Ovary (tissue), 7 donors: ENCODE measurements at regions not wholly inside any gene's neighbourhood (a gene's known extent, or its start where the extent isn't known, plus 50 kb on each side); places are given as distances from the start of the nearest gene placed in this dataset.

ENCODE experiments used
- DNase-seq, 5 donors: peaks; one replicate each; pipeline ENCODE4 v3.0.0-alpha.2; 2019 to 2020
- H3K27ac ChIP-seq, 2 donors: fragments of 200-600 bp; one replicate each; pipeline versions ENCODE4 v1.5.1 to v1.8.0; 2019 to 2022
- H3K27me3 ChIP-seq: fragments of 200-600 bp; one replicate; pipeline ENCODE4 v1.8.0; 2022
- H3K36me3 ChIP-seq: fragments of 200-600 bp; sonication (generic); one replicate; pipeline ENCODE4 v1.5.1; 2019
- H3K4me1 ChIP-seq: one replicate; pipeline ENCODE4 v1.8.1; 2013; ENCODE audit warnings: mild to moderate bottlenecking, moderate library complexity; ENCODE audit not compliant: insufficient read depth
- H3K4me3 ChIP-seq: fragments of 200-600 bp; sonication (generic); one replicate; pipeline ENCODE4 v1.5.1; 2017
- H3K9me3 ChIP-seq, 2 donors: fragments of 200-600 bp in 1 of 2; sonication (generic) in 1 of 2; one replicate each; pipeline versions ENCODE4 v1.5.1 to v1.8.1; 2013 to 2019; ENCODE audit warnings: mild to moderate bottlenecking in 1 of 2, moderate library complexity in 1 of 2
- EP300 ChIP-seq: sonication (generic); formaldehyde crosslinking; IDR thresholded peaks from one replicate; pipeline ENCODE4 v1.6.1; 2017; ENCODE audit warnings: antibody characterized with exemption
- POLR2A ChIP-seq: fragments of 450-650 bp; IDR thresholded peaks from one replicate; pipeline ENCODE4 v1.6.1; 2017; ENCODE audit warnings: antibody characterized with exemption, mild to moderate bottlenecking, moderate library complexity
- WGBS, 3 donors: extraction: QIAGEN DNeasy Blood & Tissue Kit in 1 of 3; methylation state at CpG; one replicate each; pipeline versions ENCODE4 v1.1.5 to v1.1.7; 2013 to 2017; 5-methylcytosine and 5-hydroxymethylcytosine counted together
- intact Hi-C, 4 donors: fragments of 100-400 bp; cut with DNase I; formaldehyde crosslinking; loops; one replicate each; pipeline versions ENCODE4 v1.11.0 to v1.15.1; 2022 to 2023
- TF ChIP-seq, protein P1 (sequence below), 3 donors: fragments of 450-650 bp in 2 of 3; fragments of 200-600 bp in 1 of 3; IDR thresholded peaks; one replicate each; pipeline versions ENCODE4 v1.5.1 to v1.8.0; 2016 to 2022; ENCODE audit warnings: antibody characterized with exemption in 3 of 3, mild to moderate bottlenecking in 1 of 3
- donor health status: DM: no; HTN: no; CAD: no; lungs with moderate emphysema.
- donor health status: DM: no; HTN: no; CAD: no.
- donor health status: Bipolar disorder and iron deficiency.
- donor health status: DM: no; HTN: no; CAD: no.
- donor health status: DM: yes; HTN: yes; CAD: no.

DNA sequence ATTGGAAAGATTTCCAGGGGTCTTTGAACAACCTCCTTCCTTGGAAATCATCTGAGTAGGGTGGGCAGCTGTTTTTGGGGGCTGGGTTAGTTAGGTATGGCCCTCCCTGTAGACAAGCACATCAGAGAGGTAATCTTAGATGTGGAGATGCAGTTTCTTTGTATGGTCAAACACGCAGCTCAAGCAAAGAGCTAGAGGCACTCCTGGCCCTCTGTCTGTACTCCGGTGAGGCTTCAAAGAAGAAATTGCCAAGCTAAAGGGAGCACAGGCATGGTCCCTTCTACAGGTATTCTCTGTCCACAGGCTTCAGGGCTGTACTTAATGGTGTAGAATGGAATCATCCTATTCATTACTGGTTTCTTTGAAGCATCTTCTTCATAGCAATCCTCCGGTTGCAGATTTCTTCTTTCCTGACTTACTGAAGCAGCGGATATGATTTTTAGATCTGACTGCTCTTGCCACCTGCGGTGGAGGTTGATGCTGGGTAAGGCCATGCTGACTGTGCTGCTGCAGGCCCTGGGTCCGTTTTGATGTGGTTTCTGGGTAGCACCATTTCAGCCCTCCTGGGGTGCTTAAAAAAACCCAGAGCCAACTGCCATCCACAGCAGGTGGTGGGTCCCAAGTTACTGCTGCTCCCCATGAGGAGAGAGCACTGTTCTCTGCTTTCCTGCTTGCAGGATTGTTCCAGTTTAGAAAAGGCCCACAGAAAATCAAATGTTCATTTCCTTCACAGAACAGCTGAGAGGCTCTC lies 318.9 kb upstream of the GATB start:
- no peak overlapping the region for H3K27ac ChIP-seq
- TF ChIP-seq POLR2A = no peak
- TF ChIP-seq EP300 = no peak
- TF ChIP-seq, protein P1, sequence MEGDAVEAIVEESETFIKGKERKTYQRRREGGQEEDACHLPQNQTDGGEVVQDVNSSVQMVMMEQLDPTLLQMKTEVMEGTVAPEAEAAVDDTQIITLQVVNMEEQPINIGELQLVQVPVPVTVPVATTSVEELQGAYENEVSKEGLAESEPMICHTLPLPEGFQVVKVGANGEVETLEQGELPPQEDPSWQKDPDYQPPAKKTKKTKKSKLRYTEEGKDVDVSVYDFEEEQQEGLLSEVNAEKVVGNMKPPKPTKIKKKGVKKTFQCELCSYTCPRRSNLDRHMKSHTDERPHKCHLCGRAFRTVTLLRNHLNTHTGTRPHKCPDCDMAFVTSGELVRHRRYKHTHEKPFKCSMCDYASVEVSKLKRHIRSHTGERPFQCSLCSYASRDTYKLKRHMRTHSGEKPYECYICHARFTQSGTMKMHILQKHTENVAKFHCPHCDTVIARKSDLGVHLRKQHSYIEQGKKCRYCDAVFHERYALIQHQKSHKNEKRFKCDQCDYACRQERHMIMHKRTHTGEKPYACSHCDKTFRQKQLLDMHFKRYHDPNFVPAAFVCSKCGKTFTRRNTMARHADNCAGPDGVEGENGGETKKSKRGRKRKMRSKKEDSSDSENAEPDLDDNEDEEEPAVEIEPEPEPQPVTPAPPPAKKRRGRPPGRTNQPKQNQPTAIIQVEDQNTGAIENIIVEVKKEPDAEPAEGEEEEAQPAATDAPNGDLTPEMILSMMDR (IDR thresholded peaks at IDR 0.05) = no peak
- WGBS, 3 donors = 82 to 94% (median 92%) methylated on average over 6 of the region's 6 CpGs
- no peaks in the 10 kb centered on the region for H3K36me3 ChIP-seq
- no peaks in the 10 kb centered on the region for H3K27me3 ChIP-seq
- intact Hi-C loops = no loop called here
- no peaks in the 10 kb centered on the region for H3K9me3 ChIP-seq
- DNase-seq = no peak
- no peaks in the 10 kb centered on the region for H3K4me1 ChIP-seq
- H3K4me3 ChIP-seq = no peak overlapping the region

DNA sequence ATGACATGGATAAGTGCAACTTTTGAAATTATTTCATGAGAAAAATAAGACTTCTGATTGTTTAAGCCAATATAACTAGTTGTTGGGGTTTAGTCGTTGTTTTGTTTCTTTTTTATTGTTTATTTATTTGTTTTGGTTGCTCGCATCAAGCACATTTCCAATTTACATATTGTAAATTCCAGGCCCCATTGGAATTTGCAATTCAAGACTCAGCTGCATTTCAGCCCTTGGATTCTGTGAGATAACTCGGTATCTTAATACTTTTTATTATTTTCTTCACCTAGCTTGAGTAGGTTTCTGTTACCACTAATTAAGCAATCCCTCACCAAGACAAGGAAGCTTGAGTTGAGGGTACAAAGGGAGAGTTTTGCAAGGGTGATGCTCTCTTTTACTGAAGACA lies 318.3 kb upstream of the GATB start:
- intact Hi-C loops = no loop called here
- no peaks in the 10 kb centered on the region for H3K9me3 ChIP-seq
- H3K27ac ChIP-seq = no peak overlapping the region
- no peaks in the 10 kb centered on the region for H3K27me3 ChIP-seq
- no peaks in the 10 kb centered on the region for H3K36me3 ChIP-seq
- WGBS, 3 donors = 82 to 86% (median 86%) methylated on average over 3 of the region's 3 CpGs
- no peak for TF ChIP-seq POLR2A
- TF ChIP-seq, protein P1 (IDR thresholded peaks at IDR 0.05) = no peak
- no peak for TF ChIP-seq EP300
- no peak for DNase-seq
- H3K4me3 ChIP-seq = no peak overlapping the region
- no peaks in the 10 kb centered on the region for H3K4me1 ChIP-seq

DNA sequence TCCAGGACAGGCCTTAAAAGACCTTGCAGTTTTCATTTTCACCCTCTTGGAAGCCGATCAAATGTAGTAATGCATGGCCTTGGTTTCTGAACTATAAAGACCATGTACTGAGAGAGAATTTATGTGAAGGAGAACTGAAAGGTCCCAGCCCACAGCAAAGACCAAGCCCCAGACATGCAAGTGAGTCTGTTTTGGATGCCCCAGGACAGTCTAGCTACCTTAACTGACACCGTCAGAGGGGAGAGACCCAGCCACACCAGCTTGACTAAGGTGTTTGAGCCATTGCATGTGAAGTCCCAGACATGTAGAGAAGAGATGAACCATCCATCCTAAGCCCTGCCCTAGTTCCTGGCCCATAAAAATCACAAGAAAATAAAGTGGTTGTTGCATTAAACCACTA lies 316.8 kb upstream of the GATB start:
- WGBS, 3 donors = 92 to 94% (median 93%) methylated on average over 2 of the region's 2 CpGs
- intact Hi-C loops = no loop called here
- Histone ChIP-seq H3K27me3 (no peaks in the 10 kb centered on the region), H3K4me1 (peaks cover 2% of the 10 kb centered on the region), H3K4me3 (no peak overlapping the region), H3K36me3 (no peaks in the 10 kb centered on the region), H3K9me3 (no peaks in the 10 kb centered on the region), H3K27ac (no peak overlapping the region)
- DNase-seq = no peak
- TF ChIP-seq EP300 = no peak
- no peak for TF ChIP-seq POLR2A
- TF ChIP-seq, protein P1 (IDR thresholded peaks at IDR 0.05) = no peak

DNA sequence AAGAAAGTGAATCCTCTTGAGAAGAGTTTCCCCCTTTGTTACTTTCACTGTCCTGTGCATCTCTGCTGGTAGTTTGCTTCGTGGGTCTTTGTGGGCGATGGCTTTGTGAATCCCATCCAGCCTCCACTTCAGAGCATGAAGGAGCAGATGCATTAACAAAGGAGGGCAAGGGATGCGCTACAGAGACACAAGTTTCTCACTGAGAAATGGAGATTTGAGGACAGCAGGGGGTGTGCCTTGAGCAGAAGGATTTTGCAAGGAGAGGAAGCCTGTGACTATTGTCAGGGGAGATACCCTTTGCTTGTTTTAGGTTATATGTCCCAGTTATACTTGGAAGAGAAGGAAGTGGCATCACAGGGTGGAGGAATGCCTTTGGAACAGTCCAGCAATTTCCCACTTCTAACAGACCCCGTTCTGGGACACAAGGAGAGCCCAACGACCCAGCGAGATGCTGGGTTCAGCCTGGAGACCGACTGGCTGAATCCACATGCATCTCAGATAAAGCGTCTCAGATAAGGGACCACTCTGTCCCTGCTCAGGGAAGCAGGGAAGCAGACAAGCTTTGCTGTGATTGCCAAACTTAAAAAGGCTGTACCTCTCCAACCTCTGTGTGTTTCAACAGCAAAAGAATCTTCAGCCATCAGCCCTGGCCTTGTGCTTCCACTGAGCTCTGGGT lies 314.6 kb upstream of the GATB start:
- intact Hi-C loops = no loop called here
- no peak overlapping the region for H3K27ac ChIP-seq
- no peak overlapping the region for H3K4me3 ChIP-seq
- no peaks in the 10 kb centered on the region for H3K27me3 ChIP-seq
- no peaks in the 10 kb centered on the region for H3K36me3 ChIP-seq
- no peak for DNase-seq
- WGBS, 3 donors = 70 to 75% (median 73%) methylated on average over 8 of the region's 8 CpGs
- H3K4me1 ChIP-seq = peaks cover 2% of the 10 kb centered on the region
- TF ChIP-seq EP300 (no peak), POLR2A (no peak)
- TF ChIP-seq, protein P1 (IDR thresholded peaks at IDR 0.05) = no peak
- H3K9me3 ChIP-seq = no peaks in the 10 kb centered on the region
